ENCODE measurements at regions not wholly inside any gene's neighbourhood (a gene's known extent, or its start where the extent isn't known, plus 50 kb on each side); places are given as distances from the start of the nearest gene placed in this dataset.

- TF ChIP-seq CTCF (IDR thresholded peaks at IDR 0.05 in 8 of 11, conservative IDR thresholded peaks at IDR 0.05 in 3 of 11) (no peak), POLR2A (IDR thresholded peaks at IDR 0.05) (no peak), POLR2AphosphoS5 (IDR thresholded peaks at IDR 0.05) (no peak)
These were observed 1109.3 kb upstream of the LCORL start for GRCh38 chr4:19130866-19131265.
